HEK293 (cell line): ENCODE measurements at regions not wholly inside any gene's neighbourhood (a gene's known extent, or its start where the extent isn't known, plus 50 kb on each side); places are given as distances from the start of the nearest gene placed in this dataset.

Experiments
- CTCF ChIA-PET: fragments of 350-600 bp; formaldehyde crosslinking; extraction: SDS; loops from one replicate; lab custom pipeline; 2021; ENCODE audit warnings: antibody characterized with exemption; lab: Yijun Ruan, JAX
- POLR2A ChIA-PET: fragments of 300-600 bp; formaldehyde crosslinking; extraction: SDS; loops from one replicate; lab custom pipeline; 2020; ENCODE audit warnings: antibody characterized with exemption, inconsistent platforms; lab: Yijun Ruan, JAX
- H3K27ac ChIP-seq: fragments of 200-500 bp; sonication (Bioruptor generic); 2 replicates; pipeline ENCODE4 v1.5.1; 2014; ENCODE audit warnings: low read depth, low read length, control low read depth, inconsistent platforms; ENCODE audit errors: extremely low read depth
- H3K36me3 ChIP-seq, 2 experiments: fragments of 200-500 bp in 1 of 2; sonication (Bioruptor generic) in 1 of 2; 1 replicate in 1 of 2; 2 replicates in 1 of 2; pipeline ENCODE4 v1.5.1; 2014 to 2017; ENCODE audit warnings: inconsistent platforms in 2 of 2, low read length in 2 of 2; ENCODE audit not compliant: control insufficient read depth in 2 of 2, insufficient read depth in 1 of 2
- H3K4me1 ChIP-seq: fragments of 200-500 bp; sonication (Bioruptor generic); 2 replicates; pipeline ENCODE4 v1.5.1; 2014; ENCODE audit warnings: mild to moderate bottlenecking, low read length, inconsistent platforms; ENCODE audit not compliant: control insufficient read depth, insufficient read depth
- H3K4me3 ChIP-seq: 2 replicates; pipeline ENCODE4 v1.5.1; 2011; ENCODE audit warnings: low read depth, mild to moderate bottlenecking, control low read depth, low read length, moderate library complexity
- H3K9me3 ChIP-seq: fragments of 200-500 bp; sonication (Bioruptor generic); 2 replicates; pipeline ENCODE4 v1.5.1; 2014; ENCODE audit warnings: low read depth, low read length, inconsistent platforms; ENCODE audit not compliant: control insufficient read depth, insufficient read depth
- KLF1 ChIP-seq: fragments of 450-650 bp; formaldehyde crosslinking; IDR thresholded peaks from 2 replicates; pipeline ENCODE4 v1.5.1; 2016; ENCODE audit warnings: missing biosample characterization, missing genetic modification characterization
- MYNN ChIP-seq: fragments of 450-650 bp; formaldehyde crosslinking; IDR thresholded peaks from 2 replicates; pipeline ENCODE4 v1.5.1; 2016; ENCODE audit warnings: missing biosample characterization, missing genetic modification characterization, borderline replicate concordance
- YY2 ChIP-seq: fragments of 450-650 bp; formaldehyde crosslinking; IDR thresholded peaks from 2 replicates; pipeline ENCODE4 v1.5.1; 2016; ENCODE audit warnings: missing biosample characterization, missing genetic modification characterization
- ZFHX2 ChIP-seq: fragments of 450-650 bp; formaldehyde crosslinking; conservative IDR thresholded peaks from 2 replicates; pipeline ENCODE4 v1.5.1; 2016; ENCODE audit warnings: missing biosample characterization, missing genetic modification characterization
- ZNF114 ChIP-seq: fragments of 450-650 bp; formaldehyde crosslinking; IDR thresholded peaks from 2 replicates; pipeline ENCODE4 v1.5.0; 2017; ENCODE audit warnings: missing biosample characterization, missing genetic modification characterization
- ZNF473 ChIP-seq: fragments of 450-650 bp; formaldehyde crosslinking; IDR thresholded peaks from 2 replicates; pipeline ENCODE4 v1.5.1; 2017; ENCODE audit warnings: missing biosample characterization, missing genetic modification characterization
- ZNF529 ChIP-seq: fragments of 450-650 bp; formaldehyde crosslinking; IDR thresholded peaks from 2 replicates; pipeline ENCODE4 v1.5.1; 2017; ENCODE audit warnings: missing genetic modification characterization, missing biosample characterization; ENCODE audit not compliant: insufficient replicate concordance
- ZNF549 ChIP-seq: fragments of 450-650 bp; IDR thresholded peaks from 2 replicates; pipeline ENCODE4 v1.5.1; 2018; ENCODE audit warnings: missing biosample characterization, missing genetic modification characterization, mild to moderate bottlenecking, inconsistent platforms, moderate library complexity
- ZNF585B ChIP-seq: fragments of 450-650 bp; formaldehyde crosslinking; IDR thresholded peaks from 2 replicates; pipeline ENCODE4 v1.5.1; 2016; ENCODE audit warnings: missing biosample characterization, missing genetic modification characterization
- TF ChIP-seq, protein P1 (sequence below): fragments of 450-650 bp; formaldehyde crosslinking; IDR thresholded peaks from 2 replicates; pipeline ENCODE4 v1.5.1; 2016; ENCODE audit warnings: missing biosample characterization, missing genetic modification characterization, borderline replicate concordance
- TF ChIP-seq, protein P2 (sequence below): IDR thresholded peaks from 2 replicates; pipeline ENCODE4 v1.6.1; 2011; ENCODE audit warnings: mild to moderate bottlenecking, low read depth, low read length, borderline replicate concordance
- TF ChIP-seq, protein P3 (sequence below): fragments of 450-650 bp; formaldehyde crosslinking; IDR thresholded peaks from 2 replicates; pipeline ENCODE4 v1.5.1; 2016; ENCODE audit warnings: missing biosample characterization, missing genetic modification characterization
- TF ChIP-seq, protein P4 (sequence below): fragments of 450-650 bp; formaldehyde crosslinking; IDR thresholded peaks from 2 replicates; pipeline ENCODE4 v1.5.1; 2017; ENCODE audit warnings: missing biosample characterization, missing genetic modification characterization
- TF ChIP-seq, protein P5 (sequence below): fragments of 450-650 bp; formaldehyde crosslinking; IDR thresholded peaks from 2 replicates; pipeline ENCODE4 v1.5.1; 2016; ENCODE audit warnings: missing biosample characterization, missing genetic modification characterization
- TF ChIP-seq, protein P6 (sequence below): fragments of 450-650 bp; formaldehyde crosslinking; IDR thresholded peaks from 2 replicates; pipeline ENCODE4 v1.5.1; 2016; ENCODE audit warnings: missing biosample characterization, missing genetic modification characterization
- TF ChIP-seq, protein P7 (sequence below): fragments of 450-650 bp; formaldehyde crosslinking; IDR thresholded peaks from 2 replicates; pipeline ENCODE4 v1.5.1; 2016; ENCODE audit warnings: missing biosample characterization, missing genetic modification characterization
- TF ChIP-seq, protein P8 (sequence below): fragments of 450-650 bp; IDR thresholded peaks from 2 replicates; pipeline ENCODE4 v1.5.1; 2018; ENCODE audit warnings: missing biosample characterization, missing genetic modification characterization

DNA sequence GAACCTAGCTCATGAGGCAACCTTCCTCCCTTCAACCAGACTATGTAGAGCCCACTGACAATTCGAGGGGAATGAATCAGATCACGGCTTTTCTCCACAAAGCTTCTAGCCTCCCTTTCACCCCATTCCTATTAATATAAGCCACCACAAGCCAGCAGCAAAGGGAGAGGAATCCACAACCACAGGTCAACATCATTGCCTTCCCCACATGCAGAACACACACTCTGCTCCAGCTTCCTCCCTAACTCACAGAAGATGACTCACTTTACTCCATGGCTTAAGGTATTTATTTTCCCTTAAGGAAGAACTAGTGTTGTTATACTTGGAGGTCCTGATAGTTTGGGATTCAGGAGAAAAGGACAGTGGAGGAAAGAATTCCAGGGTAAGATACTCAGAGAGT, 272.2 kb downstream of the C1D start (continued):
- TF ChIP-seq, protein P1, sequence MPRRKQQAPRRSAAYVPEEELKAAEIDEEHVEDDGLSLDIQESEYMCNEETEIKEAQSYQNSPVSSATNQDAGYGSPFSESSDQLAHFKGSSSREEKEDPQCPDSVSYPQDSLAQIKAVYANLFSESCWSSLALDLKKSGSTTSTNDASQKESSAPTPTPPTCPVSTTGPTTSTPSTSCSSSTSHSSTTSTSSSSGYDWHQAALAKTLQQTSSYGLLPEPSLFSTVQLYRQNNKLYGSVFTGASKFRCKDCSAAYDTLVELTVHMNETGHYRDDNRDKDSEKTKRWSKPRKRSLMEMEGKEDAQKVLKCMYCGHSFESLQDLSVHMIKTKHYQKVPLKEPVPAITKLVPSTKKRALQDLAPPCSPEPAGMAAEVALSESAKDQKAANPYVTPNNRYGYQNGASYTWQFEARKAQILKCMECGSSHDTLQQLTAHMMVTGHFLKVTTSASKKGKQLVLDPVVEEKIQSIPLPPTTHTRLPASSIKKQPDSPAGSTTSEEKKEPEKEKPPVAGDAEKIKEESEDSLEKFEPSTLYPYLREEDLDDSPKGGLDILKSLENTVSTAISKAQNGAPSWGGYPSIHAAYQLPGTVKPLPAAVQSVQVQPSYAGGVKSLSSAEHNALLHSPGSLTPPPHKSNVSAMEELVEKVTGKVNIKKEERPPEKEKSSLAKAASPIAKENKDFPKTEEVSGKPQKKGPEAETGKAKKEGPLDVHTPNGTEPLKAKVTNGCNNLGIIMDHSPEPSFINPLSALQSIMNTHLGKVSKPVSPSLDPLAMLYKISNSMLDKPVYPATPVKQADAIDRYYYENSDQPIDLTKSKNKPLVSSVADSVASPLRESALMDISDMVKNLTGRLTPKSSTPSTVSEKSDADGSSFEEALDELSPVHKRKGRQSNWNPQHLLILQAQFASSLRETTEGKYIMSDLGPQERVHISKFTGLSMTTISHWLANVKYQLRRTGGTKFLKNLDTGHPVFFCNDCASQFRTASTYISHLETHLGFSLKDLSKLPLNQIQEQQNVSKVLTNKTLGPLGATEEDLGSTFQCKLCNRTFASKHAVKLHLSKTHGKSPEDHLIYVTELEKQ (tag by site-specific recombination): no peak
- TF ChIP-seq ZNF585B: no peak
- TF ChIP-seq, protein P2, sequence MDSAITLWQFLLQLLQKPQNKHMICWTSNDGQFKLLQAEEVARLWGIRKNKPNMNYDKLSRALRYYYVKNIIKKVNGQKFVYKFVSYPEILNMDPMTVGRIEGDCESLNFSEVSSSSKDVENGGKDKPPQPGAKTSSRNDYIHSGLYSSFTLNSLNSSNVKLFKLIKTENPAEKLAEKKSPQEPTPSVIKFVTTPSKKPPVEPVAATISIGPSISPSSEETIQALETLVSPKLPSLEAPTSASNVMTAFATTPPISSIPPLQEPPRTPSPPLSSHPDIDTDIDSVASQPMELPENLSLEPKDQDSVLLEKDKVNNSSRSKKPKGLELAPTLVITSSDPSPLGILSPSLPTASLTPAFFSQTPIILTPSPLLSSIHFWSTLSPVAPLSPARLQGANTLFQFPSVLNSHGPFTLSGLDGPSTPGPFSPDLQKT: no peak

DNA sequence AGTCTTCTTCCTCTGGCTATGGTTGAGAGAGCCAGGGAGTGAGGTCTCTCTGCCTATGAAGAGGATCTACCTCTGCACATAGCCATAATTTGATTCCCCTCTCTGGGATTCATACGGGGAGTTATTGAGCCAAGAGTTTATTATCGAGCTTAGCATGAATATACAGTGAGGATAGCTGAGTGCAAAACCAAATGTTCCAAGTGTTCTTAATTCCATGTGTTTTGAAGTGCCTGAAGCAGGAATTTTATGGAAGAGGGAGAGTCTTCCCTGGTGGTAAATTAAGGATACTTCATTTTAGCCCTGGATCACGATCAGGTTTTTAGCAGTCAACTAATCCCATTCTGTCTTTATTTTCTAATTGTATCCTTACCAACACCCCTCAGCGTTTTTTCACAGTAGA, 270.6 kb downstream of the C1D start:
- H3K36me3 ChIP-seq: no peaks in the 10 kb centered on the region
- ChIA-PET CTCF (no interaction called here), POLR2A (no interaction called here)
- no peaks in the 10 kb centered on the region for H3K4me1 ChIP-seq
- no peak overlapping the region for H3K27ac ChIP-seq
- no peaks in the 10 kb centered on the region for H3K9me3 ChIP-seq
- H3K4me3 ChIP-seq: no peak overlapping the region
- TF ChIP-seq ZNF549: no peak
- TF ChIP-seq ZNF529 (tag by site-specific recombination): no peak
- TF ChIP-seq MYNN: no peak
- no peak for TF ChIP-seq ZFHX2
- no peak for TF ChIP-seq KLF1
- TF ChIP-seq, protein P3, sequence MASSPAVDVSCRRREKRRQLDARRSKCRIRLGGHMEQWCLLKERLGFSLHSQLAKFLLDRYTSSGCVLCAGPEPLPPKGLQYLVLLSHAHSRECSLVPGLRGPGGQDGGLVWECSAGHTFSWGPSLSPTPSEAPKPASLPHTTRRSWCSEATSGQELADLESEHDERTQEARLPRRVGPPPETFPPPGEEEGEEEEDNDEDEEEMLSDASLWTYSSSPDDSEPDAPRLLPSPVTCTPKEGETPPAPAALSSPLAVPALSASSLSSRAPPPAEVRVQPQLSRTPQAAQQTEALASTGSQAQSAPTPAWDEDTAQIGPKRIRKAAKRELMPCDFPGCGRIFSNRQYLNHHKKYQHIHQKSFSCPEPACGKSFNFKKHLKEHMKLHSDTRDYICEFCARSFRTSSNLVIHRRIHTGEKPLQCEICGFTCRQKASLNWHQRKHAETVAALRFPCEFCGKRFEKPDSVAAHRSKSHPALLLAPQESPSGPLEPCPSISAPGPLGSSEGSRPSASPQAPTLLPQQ (tag by site-specific recombination): no peak
- no peak for TF ChIP-seq ZNF473 (tag by site-specific recombination)
- TF ChIP-seq, protein P4, sequence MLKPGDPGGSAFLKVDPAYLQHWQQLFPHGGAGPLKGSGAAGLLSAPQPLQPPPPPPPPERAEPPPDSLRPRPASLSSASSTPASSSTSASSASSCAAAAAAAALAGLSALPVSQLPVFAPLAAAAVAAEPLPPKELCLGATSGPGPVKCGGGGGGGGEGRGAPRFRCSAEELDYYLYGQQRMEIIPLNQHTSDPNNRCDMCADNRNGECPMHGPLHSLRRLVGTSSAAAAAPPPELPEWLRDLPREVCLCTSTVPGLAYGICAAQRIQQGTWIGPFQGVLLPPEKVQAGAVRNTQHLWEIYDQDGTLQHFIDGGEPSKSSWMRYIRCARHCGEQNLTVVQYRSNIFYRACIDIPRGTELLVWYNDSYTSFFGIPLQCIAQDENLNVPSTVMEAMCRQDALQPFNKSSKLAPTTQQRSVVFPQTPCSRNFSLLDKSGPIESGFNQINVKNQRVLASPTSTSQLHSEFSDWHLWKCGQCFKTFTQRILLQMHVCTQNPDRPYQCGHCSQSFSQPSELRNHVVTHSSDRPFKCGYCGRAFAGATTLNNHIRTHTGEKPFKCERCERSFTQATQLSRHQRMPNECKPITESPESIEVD (tag by site-specific recombination): no peak

DNA sequence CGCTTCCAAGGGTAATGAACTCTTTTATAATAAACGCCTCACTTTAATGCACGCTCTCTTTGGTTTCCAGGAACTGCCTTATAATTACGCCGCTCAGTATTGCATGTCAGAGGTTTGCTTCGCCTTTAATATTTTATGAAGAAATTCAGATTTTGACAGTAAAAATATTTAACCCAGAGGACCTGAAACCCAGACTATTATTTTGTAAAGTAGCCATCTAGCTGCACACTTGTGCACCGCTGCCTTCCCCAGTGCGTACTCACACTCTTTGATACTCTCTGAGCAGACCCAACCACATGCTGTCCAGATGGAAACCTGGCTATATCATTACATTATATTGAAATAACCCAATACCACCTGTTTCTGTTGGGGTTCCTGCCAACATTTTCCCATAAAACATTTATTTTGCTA, 270.1 kb downstream of the C1D start:
- H3K27ac ChIP-seq: no peak overlapping the region
- CTCF ChIA-PET: no interaction called here
- H3K9me3 ChIP-seq: no peaks in the 10 kb centered on the region
- H3K36me3 ChIP-seq: no peaks in the 10 kb centered on the region
- POLR2A ChIA-PET: no interaction called here
- H3K4me1 ChIP-seq: no peaks in the 10 kb centered on the region; the same call in 1 of the 2 replicates
- no peak overlapping the region for H3K4me3 ChIP-seq
- TF ChIP-seq YY2 (tag by site-specific recombination) (no peak), ZNF114 (no peak)
- TF ChIP-seq, protein P5, sequence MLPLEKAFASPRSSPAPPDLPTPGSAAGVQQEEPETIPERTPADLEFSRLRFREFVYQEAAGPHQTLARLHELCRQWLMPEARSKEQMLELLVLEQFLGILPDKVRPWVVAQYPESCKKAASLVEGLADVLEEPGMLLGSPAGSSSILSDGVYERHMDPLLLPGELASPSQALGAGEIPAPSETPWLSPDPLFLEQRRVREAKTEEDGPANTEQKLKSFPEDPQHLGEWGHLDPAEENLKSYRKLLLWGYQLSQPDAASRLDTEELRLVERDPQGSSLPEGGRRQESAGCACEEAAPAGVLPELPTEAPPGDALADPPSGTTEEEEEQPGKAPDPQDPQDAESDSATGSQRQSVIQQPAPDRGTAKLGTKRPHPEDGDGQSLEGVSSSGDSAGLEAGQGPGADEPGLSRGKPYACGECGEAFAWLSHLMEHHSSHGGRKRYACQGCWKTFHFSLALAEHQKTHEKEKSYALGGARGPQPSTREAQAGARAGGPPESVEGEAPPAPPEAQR (tag by site-specific recombination): no peak
- TF ChIP-seq, protein P6, sequence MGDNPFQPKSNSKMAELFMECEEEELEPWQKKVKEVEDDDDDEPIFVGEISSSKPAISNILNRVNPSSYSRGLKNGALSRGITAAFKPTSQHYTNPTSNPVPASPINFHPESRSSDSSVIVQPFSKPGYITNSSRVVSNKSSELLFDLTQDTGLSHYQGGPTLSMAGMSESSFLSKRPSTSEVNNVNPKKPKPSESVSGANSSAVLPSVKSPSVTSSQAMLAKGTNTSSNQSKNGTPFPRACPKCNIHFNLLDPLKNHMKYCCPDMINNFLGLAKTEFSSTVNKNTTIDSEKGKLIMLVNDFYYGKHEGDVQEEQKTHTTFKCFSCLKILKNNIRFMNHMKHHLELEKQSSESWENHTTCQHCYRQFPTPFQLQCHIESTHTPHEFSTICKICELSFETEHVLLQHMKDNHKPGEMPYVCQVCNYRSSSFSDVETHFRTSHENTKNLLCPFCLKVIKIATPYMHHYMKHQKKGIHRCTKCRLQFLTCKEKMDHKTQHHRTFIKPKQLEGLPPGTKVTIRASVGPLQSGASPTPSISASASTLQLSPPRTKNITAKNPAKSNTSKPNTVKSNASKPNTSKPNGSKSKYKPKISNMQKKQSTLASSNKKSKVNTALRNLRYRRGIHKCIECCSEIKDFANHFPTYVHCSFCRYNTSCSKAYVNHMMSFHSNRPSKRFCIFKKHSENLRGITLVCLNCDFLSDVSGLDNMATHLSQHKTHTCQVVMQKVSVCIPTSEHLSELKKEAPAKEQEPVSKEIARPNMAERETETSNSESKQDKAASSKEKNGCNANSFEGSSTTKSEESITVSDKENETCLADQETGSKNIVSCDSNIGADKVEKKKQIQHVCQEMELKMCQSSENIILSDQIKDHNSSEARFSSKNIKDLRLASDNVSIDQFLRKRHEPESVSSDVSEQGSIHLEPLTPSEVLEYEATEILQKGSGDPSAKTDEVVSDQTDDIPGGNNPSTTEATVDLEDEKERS (tag by site-specific recombination): no peak
- TF ChIP-seq, protein P7, sequence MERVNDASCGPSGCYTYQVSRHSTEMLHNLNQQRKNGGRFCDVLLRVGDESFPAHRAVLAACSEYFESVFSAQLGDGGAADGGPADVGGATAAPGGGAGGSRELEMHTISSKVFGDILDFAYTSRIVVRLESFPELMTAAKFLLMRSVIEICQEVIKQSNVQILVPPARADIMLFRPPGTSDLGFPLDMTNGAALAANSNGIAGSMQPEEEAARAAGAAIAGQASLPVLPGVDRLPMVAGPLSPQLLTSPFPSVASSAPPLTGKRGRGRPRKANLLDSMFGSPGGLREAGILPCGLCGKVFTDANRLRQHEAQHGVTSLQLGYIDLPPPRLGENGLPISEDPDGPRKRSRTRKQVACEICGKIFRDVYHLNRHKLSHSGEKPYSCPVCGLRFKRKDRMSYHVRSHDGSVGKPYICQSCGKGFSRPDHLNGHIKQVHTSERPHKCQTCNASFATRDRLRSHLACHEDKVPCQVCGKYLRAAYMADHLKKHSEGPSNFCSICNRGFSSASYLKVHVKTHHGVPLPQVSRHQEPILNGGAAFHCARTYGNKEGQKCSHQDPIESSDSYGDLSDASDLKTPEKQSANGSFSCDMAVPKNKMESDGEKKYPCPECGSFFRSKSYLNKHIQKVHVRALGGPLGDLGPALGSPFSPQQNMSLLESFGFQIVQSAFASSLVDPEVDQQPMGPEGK (tag by site-specific recombination): no peak
- TF ChIP-seq, protein P8, sequence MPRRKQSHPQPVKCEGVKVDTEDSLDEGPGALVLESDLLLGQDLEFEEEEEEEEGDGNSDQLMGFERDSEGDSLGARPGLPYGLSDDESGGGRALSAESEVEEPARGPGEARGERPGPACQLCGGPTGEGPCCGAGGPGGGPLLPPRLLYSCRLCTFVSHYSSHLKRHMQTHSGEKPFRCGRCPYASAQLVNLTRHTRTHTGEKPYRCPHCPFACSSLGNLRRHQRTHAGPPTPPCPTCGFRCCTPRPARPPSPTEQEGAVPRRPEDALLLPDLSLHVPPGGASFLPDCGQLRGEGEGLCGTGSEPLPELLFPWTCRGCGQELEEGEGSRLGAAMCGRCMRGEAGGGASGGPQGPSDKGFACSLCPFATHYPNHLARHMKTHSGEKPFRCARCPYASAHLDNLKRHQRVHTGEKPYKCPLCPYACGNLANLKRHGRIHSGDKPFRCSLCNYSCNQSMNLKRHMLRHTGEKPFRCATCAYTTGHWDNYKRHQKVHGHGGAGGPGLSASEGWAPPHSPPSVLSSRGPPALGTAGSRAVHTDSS (tag by site-specific recombination): no peak
